ENCODE measurements at regions not wholly inside any gene's neighbourhood (a gene's known extent, or its start where the extent isn't known, plus 50 kb on each side); places are given as distances from the start of the nearest gene placed in this dataset.
"Not testable (repeated sequence)": the region's sequence is repeated elsewhere in the genome, so short reads cannot be mapped to it uniquely, and the experiment has no call there.

GRCh38 chr2:20499387-20499786 is 52.5 kb downstream of the RHOB start:
- ATAC-seq (ENCODE audit: low read depth in 2 of 2) (no peak), DNase-seq (no peak)
- Histone ChIP-seq H3K4me1 (ENCODE audit: control insufficient read depth, insufficient read depth, low read length, poor library complexity, severe bottlenecking) (no peaks in the 10 kb centered on the region), H3K36me3 (ENCODE audit: control insufficient read depth, insufficient read depth, low read length) (no peaks in the 10 kb centered on the region), H3K4me3 (ENCODE audit: low read depth, low read length) (no peak overlapping the region), H3K27ac (ENCODE audit: insufficient read depth, low read length, poor library complexity, severe bottlenecking) (no peak overlapping the region), H3K27me3 (ENCODE audit: control insufficient read depth, insufficient read depth, low read length) (no peaks in the 10 kb centered on the region), H3K9me3 (ENCODE audit: control insufficient read depth in 2 of 2, low read length in 2 of 2) (no peaks in the 10 kb centered on the region)
- Mint-ChIP-seq H3K9me3 (peaks cover 0 to 3% (median 0%) of the 10 kb centered on the region in 7 donors), H3K36me3 (no peaks in the 10 kb centered on the region), H3K4me1 (peaks cover 0 to 4% (median 1%) of the 10 kb centered on the region in 4 donors), H3K27me3 (peaks cover 33% of the 10 kb centered on the region), H3K27ac (no peak overlapping the region), H3K4me3 (no peak overlapping the region)

DNA sequence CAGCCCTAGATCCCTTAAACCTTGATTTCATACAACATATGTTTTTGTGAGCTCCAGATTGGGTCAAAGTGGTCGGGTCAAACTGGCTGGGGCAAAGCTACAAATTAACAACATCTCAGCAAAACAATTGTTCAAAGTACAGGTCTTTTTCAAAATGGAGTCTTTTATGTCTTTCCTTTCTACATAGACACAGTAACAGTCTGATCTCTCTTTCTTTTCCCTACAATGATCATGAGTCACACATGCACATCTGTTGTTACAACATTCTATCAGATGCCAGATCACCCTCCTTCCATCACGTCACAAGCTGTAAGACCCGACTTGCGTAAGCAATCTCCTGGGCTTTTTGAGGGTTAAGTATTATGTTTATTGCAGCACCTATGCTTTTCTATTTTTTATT is 55.1 kb downstream of the RHOB start:
- Mint-ChIP-seq H3K27ac (no peak overlapping the region), H3K36me3 (no peaks in the 10 kb centered on the region), H3K4me1 (peaks cover 0 to 4% (median under 1%) of the 10 kb centered on the region in 4 donors), H3K27me3 (peaks cover 31% of the 10 kb centered on the region), H3K9me3 (peaks cover 0 to 3% (median 0%) of the 10 kb centered on the region in 7 donors), H3K4me3 (no peak overlapping the region)
- Histone ChIP-seq H3K27ac (ENCODE audit: insufficient read depth, low read length, poor library complexity, severe bottlenecking) (no peak overlapping the region), H3K4me1 (ENCODE audit: control insufficient read depth, insufficient read depth, low read length, poor library complexity, severe bottlenecking) (no peaks in the 10 kb centered on the region), H3K9me3 (ENCODE audit: control insufficient read depth in 2 of 2, low read length in 2 of 2) (no peaks in the 10 kb centered on the region), H3K36me3 (ENCODE audit: control insufficient read depth, insufficient read depth, low read length) (no peaks in the 10 kb centered on the region), H3K4me3 (ENCODE audit: low read depth, low read length) (no peak overlapping the region), H3K27me3 (ENCODE audit: control insufficient read depth, insufficient read depth, low read length) (no peaks in the 10 kb centered on the region)
- no peak for DNase-seq
- ATAC-seq (ENCODE audit: low read depth in 2 of 2), result no peak

GRCh38 chr2:20502496-20502895 is 55.6 kb downstream of the RHOB start:
- H3K9me3 ChIP-seq (ENCODE audit: control insufficient read depth in 2 of 2, low read length in 2 of 2); ATAC-seq (ENCODE audit: low read depth in 2 of 2); H3K27ac ChIP-seq (ENCODE audit: insufficient read depth, low read length, poor library complexity, severe bottlenecking); H3K36me3 ChIP-seq (ENCODE audit: control insufficient read depth, insufficient read depth, low read length); H3K27ac Mint-ChIP-seq; DNase-seq; H3K4me1 ChIP-seq (ENCODE audit: control insufficient read depth, insufficient read depth, low read length, poor library complexity, severe bottlenecking); H3K4me3 ChIP-seq (ENCODE audit: low read depth, low read length); H3K27me3 ChIP-seq (ENCODE audit: control insufficient read depth, insufficient read depth, low read length); H3K4me3 Mint-ChIP-seq; H3K9me3 Mint-ChIP-seq; H3K4me1 Mint-ChIP-seq; H3K36me3 Mint-ChIP-seq: not testable (repeated sequence)
- peaks cover 31% of the 10 kb centered on the region for H3K27me3 Mint-ChIP-seq

DNA sequence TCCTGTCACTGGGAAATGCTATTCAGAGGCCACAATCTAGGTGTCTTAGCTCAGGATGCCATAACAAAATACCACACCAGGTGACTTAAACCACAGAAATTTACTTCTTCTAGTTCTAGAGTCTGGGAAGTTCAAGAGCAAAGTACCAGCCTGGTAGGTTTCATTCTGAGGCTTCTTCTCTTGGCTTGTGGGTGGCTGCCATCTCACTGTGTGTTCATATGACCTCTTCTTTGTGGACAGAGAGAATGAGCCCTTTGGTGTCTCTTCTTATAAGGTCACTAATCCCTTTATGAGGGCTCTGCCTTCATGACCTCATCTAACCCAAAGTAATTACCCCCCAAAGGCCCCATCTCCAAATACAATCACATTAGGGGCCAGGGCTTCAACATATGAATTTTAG is 57.3 kb downstream of the RHOB start:
- no peaks in the 10 kb centered on the region for H3K36me3 Mint-ChIP-seq

DNA sequence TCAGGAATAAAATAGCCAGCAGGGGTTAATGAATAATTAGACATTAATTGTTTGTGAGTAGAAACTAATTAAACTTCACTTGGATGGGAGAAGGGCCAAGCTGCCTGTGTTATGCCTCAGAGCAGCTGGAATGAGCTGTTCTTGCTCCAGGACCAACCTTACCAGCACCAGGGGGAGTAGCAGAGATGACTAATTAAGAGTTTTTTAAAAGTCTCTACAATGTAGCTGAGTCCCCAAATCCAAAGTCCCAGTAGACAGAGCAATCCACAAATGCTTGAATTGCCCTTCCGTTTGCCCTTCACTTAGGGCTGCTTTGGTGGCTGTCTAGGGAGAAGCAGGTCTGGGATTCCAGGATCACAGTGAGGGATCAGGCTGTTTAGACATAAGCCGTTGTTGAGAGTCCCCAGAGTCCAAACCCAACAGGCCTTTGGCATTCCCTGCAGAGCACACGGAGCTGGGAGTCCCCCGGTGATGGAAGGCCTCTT is 59.4 kb downstream of the RHOB start:
- H3K9me3 Mint-ChIP-seq, result no peaks in the 10 kb centered on the region
- H3K36me3 Mint-ChIP-seq, result no peaks in the 10 kb centered on the region
- no peak for ATAC-seq (ENCODE audit: low read depth in 2 of 2)

More for the DNA sequence above, 57.3 kb downstream of the RHOB start:
- Mint-ChIP-seq H3K9me3 (peaks cover 0 to 3% (median 0%) of the 10 kb centered on the region in 7 donors), H3K4me1 (peaks cover 0 to 4% (median 1%) of the 10 kb centered on the region in 4 donors), H3K27ac (no peak overlapping the region), H3K4me3 (no peak overlapping the region), H3K27me3 (peaks cover 25% of the 10 kb centered on the region)
- ATAC-seq (ENCODE audit: low read depth in 2 of 2), result no peak
- Histone ChIP-seq H3K9me3 (ENCODE audit: control insufficient read depth in 2 of 2, low read length in 2 of 2) (no peaks in the 10 kb centered on the region), H3K36me3 (ENCODE audit: control insufficient read depth, insufficient read depth, low read length) (no peaks in the 10 kb centered on the region), H3K4me1 (ENCODE audit: control insufficient read depth, insufficient read depth, low read length, poor library complexity, severe bottlenecking) (no peaks in the 10 kb centered on the region), H3K4me3 (ENCODE audit: low read depth, low read length) (no peak overlapping the region), H3K27me3 (ENCODE audit: control insufficient read depth, insufficient read depth, low read length) (no peaks in the 10 kb centered on the region), H3K27ac (ENCODE audit: insufficient read depth, low read length, poor library complexity, severe bottlenecking) (no peak overlapping the region)
- no peak for DNase-seq

DNA sequence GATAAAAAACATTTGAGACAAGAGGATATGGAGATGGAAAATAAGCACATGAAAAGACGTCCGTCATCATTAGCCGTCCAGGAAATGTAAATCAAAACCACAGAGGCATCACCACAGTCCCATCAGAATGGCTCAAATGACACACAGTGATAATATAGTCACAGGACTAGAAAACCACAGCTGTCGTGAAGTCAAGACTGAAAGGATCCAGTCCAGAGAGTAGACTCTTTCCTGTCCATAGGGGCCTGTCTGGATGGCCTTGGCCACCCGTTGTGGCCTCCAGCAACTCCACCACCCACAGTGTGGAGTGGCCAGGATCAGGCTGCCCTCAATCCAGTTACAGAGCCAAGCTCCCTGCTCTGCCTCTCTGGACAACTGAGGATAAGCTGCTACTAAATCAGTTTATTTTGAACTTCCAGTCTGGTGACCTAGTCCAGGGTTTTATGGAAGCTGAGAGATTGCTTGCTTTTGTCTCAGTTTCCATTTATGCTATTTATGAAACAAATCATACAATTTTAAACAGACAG is 60.4 kb downstream of the RHOB start:
- Histone ChIP-seq H3K9me3 (ENCODE audit: control insufficient read depth in 2 of 2, low read length in 2 of 2) (no peaks in the 10 kb centered on the region), H3K27ac (ENCODE audit: insufficient read depth, low read length, poor library complexity, severe bottlenecking) (no peak overlapping the region), H3K4me3 (ENCODE audit: low read depth, low read length) (no peak overlapping the region), H3K27me3 (ENCODE audit: control insufficient read depth, insufficient read depth, low read length) (no peaks in the 10 kb centered on the region), H3K4me1 (ENCODE audit: control insufficient read depth, insufficient read depth, low read length, poor library complexity, severe bottlenecking) (no peaks in the 10 kb centered on the region), H3K36me3 (ENCODE audit: control insufficient read depth, insufficient read depth, low read length) (no peaks in the 10 kb centered on the region)
- H3K9me3 Mint-ChIP-seq, result no peaks in the 10 kb centered on the region
- no peaks in the 10 kb centered on the region for H3K36me3 Mint-ChIP-seq
- peaks cover 12% of the 10 kb centered on the region for H3K27me3 Mint-ChIP-seq
- peaks cover 0 to 4% (median 1%) of the 10 kb centered on the region in 4 donors for H3K4me1 Mint-ChIP-seq
- H3K4me3 Mint-ChIP-seq, result no peak overlapping the region
- H3K27ac Mint-ChIP-seq, result no peak overlapping the region
- DNase-seq (peak in 1 of 3 donors; percentile 36), ATAC-seq (ENCODE audit: low read depth in 2 of 2) (peak; percentile 15 to 20)

More for the DNA sequence above, 59.4 kb downstream of the RHOB start:
- Histone ChIP-seq H3K36me3 (ENCODE audit: control insufficient read depth, insufficient read depth, low read length) (no peaks in the 10 kb centered on the region), H3K9me3 (ENCODE audit: control insufficient read depth in 2 of 2, low read length in 2 of 2) (no peaks in the 10 kb centered on the region), H3K4me3 (ENCODE audit: low read depth, low read length) (no peak overlapping the region), H3K27ac (ENCODE audit: insufficient read depth, low read length, poor library complexity, severe bottlenecking) (no peak overlapping the region), H3K27me3 (ENCODE audit: control insufficient read depth, insufficient read depth, low read length) (no peaks in the 10 kb centered on the region), H3K4me1 (ENCODE audit: control insufficient read depth, insufficient read depth, low read length, poor library complexity, severe bottlenecking) (no peaks in the 10 kb centered on the region)
- no peak overlapping the region for H3K4me3 Mint-ChIP-seq
- H3K27me3 Mint-ChIP-seq, result peaks cover 15% of the 10 kb centered on the region
- H3K27ac Mint-ChIP-seq, result no peak overlapping the region
- DNase-seq, result no peak
- peaks cover 0 to 4% (median 1%) of the 10 kb centered on the region in 4 donors for H3K4me1 Mint-ChIP-seq

GRCh38 chr2:20507711-20508110 is 60.8 kb downstream of the RHOB start:
- Mint-ChIP-seq H3K4me1 (peaks cover 0 to 3% (median under 1%) of the 10 kb centered on the region in 4 donors), H3K27me3 (peaks cover 9% of the 10 kb centered on the region), H3K9me3 (no peaks in the 10 kb centered on the region), H3K4me3 (no peak overlapping the region), H3K36me3 (no peaks in the 10 kb centered on the region), H3K27ac (no peak overlapping the region)
- Histone ChIP-seq H3K27ac (ENCODE audit: insufficient read depth, low read length, poor library complexity, severe bottlenecking) (no peak overlapping the region), H3K4me3 (ENCODE audit: low read depth, low read length) (no peak overlapping the region), H3K27me3 (ENCODE audit: control insufficient read depth, insufficient read depth, low read length) (no peaks in the 10 kb centered on the region), H3K9me3 (ENCODE audit: control insufficient read depth in 2 of 2, low read length in 2 of 2) (no peaks in the 10 kb centered on the region), H3K4me1 (ENCODE audit: control insufficient read depth, insufficient read depth, low read length, poor library complexity, severe bottlenecking) (no peaks in the 10 kb centered on the region), H3K36me3 (ENCODE audit: control insufficient read depth, insufficient read depth, low read length) (no peaks in the 10 kb centered on the region)
- DNase-seq, result no peak
- no peak for ATAC-seq (ENCODE audit: low read depth in 2 of 2)

GRCh38 chr2:20509301-20509769 is 62.5 kb downstream of the RHOB start:
- Histone ChIP-seq H3K27me3 (ENCODE audit: control insufficient read depth, insufficient read depth, low read length) (no peaks in the 10 kb centered on the region), H3K27ac (ENCODE audit: insufficient read depth, low read length, poor library complexity, severe bottlenecking) (no peak overlapping the region), H3K4me3 (ENCODE audit: low read depth, low read length) (no peak overlapping the region), H3K4me1 (ENCODE audit: control insufficient read depth, insufficient read depth, low read length, poor library complexity, severe bottlenecking) (no peaks in the 10 kb centered on the region), H3K9me3 (ENCODE audit: control insufficient read depth in 2 of 2, low read length in 2 of 2) (no peaks in the 10 kb centered on the region), H3K36me3 (ENCODE audit: control insufficient read depth, insufficient read depth, low read length) (no peaks in the 10 kb centered on the region)
- ATAC-seq (ENCODE audit: low read depth in 2 of 2), result no peak
- no peaks in the 10 kb centered on the region for H3K9me3 Mint-ChIP-seq
- no peak for DNase-seq
- peaks cover 5% of the 10 kb centered on the region for H3K27me3 Mint-ChIP-seq
- peaks cover 0 to 3% (median 0%) of the 10 kb centered on the region in 4 donors for H3K4me1 Mint-ChIP-seq
- no peak overlapping the region for H3K27ac Mint-ChIP-seq
- H3K36me3 Mint-ChIP-seq, result no peaks in the 10 kb centered on the region
- no peak overlapping the region for H3K4me3 Mint-ChIP-seq
